Stomach (tissue), 4 donors: ENCODE measurements at regions not wholly inside any gene's neighbourhood (a gene's known extent, or its start where the extent isn't known, plus 50 kb on each side); places are given as distances from the start of the nearest gene placed in this dataset.
A peak's percentile ranks its signal among the peaks of the same experiment; 100 is the strongest.
"Not testable (repeated sequence)": the region's sequence is repeated elsewhere in the genome, so short reads cannot be mapped to it uniquely, and the experiment has no call there.

Experiments used
- CTCF ChIP-seq, 7 experiments: fragments of 450-650 bp in 4 of 7; fragments of 200-600 bp in 3 of 7; sonication (generic) in 3 of 7; IDR thresholded peaks; one replicate each; pipeline ENCODE4 v1.5.1; 2016 to 2019; ENCODE audit warnings: antibody characterized with exemption in 7 of 7, control low read depth in 2 of 7, mild to moderate bottlenecking in 1 of 7
- POLR2A ChIP-seq, 4 donors: fragments of 450-650 bp; IDR thresholded peaks; one replicate each; pipeline ENCODE4 v1.6.1; 2016; ENCODE audit warnings: antibody characterized with exemption in 4 of 4, control low read depth in 2 of 4, mild to moderate bottlenecking in 1 of 4, moderate library complexity in 1 of 4
- POLR2AphosphoS5 ChIP-seq, 3 donors: sonication (generic); formaldehyde crosslinking; IDR thresholded peaks; one replicate each; pipeline ENCODE4 v1.6.1; 2016; ENCODE audit warnings: antibody characterized with exemption in 3 of 3

- peak in 1 of 7 experiments; percentile 11 for TF ChIP-seq CTCF (IDR thresholded peaks at IDR 0.05)
- TF ChIP-seq POLR2AphosphoS5, POLR2A (IDR thresholded peaks at IDR 0.05): not testable (repeated sequence)
These were observed 453.5 kb downstream of the PREX1 start for GRCh38 chr20:48374031-48374907.
